Astrocyte (in vitro differentiated cells and primary cell): ENCODE measurements at regions not wholly inside any gene's neighbourhood (a gene's known extent, or its start where the extent isn't known, plus 50 kb on each side); places are given as distances from the start of the nearest gene placed in this dataset.

ENCODE experiments used
- CTCF ChIP-seq: IDR thresholded peaks from 2 replicates; pipeline ENCODE4 v1.5.1; 2011; ENCODE audit warnings: low read depth, mild to moderate bottlenecking, inconsistent platforms, low read length, moderate library complexity; ENCODE audit not compliant: insufficient read depth
- EZH2 ChIP-seq: IDR thresholded peaks from 2 replicates; pipeline ENCODE4 v1.6.1; 2012; ENCODE audit warnings: mild to moderate bottlenecking, low read length, inconsistent platforms; ENCODE audit not compliant: insufficient read depth

DNA sequence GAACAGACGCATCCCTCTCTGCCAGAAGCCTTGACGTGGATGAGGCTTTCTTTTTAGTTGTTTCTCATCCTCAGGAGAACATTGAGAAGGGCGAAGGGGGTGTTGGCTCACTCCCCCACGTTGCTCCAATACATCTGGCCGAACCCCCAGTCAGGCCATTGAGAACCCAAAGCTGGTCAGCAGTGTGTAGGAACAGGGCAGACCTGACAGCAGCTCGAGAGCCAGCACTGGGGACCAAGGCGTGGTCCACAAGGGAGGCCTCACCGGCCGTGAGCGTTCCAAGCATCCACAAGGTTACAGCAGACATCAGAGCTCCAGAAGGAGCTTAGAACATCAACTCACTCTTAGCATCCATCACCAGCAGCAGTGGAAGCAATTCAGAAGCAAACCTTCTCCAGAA is 387.9 kb upstream of the ARID1B start:
- TF ChIP-seq CTCF (no peak), EZH2 (no peak)
